Mesenchymal stem cell (in vitro differentiated cells and primary cell): ENCODE measurements at regions not wholly inside any gene's neighbourhood (a gene's known extent, or its start where the extent isn't known, plus 50 kb on each side); places are given as distances from the start of the nearest gene placed in this dataset.

Source experiments
- DNase-seq: peaks from one replicate; pipeline ENCODE4 v3.0.0-alpha.2; 2013
- H2AFZ ChIP-seq: one replicate; pipeline ENCODE4 v1.6.1; 2013; ENCODE audit warnings: low read depth, mild to moderate bottlenecking, control low read depth, inconsistent platforms, low read length, moderate library complexity
- H2AK5ac ChIP-seq: 2 replicates; pipeline ENCODE4 v1.6.1; 2013; ENCODE audit warnings: low read length, moderate library complexity, mild to moderate bottlenecking, inconsistent platforms; ENCODE audit not compliant: severe bottlenecking
- H2BK120ac ChIP-seq: one replicate; pipeline ENCODE4 v1.6.1; 2013; ENCODE audit warnings: low read depth, mild to moderate bottlenecking, inconsistent platforms, low read length, moderate library complexity
- H2BK12ac ChIP-seq, 2 experiments: one replicate each; pipeline ENCODE4 v1.6.1; 2013; ENCODE audit warnings: inconsistent platforms in 2 of 2, low read length in 2 of 2, mild to moderate bottlenecking in 2 of 2, moderate library complexity in 2 of 2, control low read depth in 1 of 2
- H2BK15ac ChIP-seq: one replicate; pipeline ENCODE4 v1.6.1; 2013; ENCODE audit warnings: mild to moderate bottlenecking, low read depth, inconsistent platforms; ENCODE audit not compliant: poor library complexity, severe bottlenecking
- H2BK5ac ChIP-seq: 2 replicates; pipeline ENCODE4 v1.6.1; 2013; ENCODE audit warnings: low read depth, mild to moderate bottlenecking, low read length, control low read depth, inconsistent platforms; ENCODE audit not compliant: poor library complexity, severe bottlenecking
- H3K14ac ChIP-seq, 2 experiments: one replicate each; pipeline ENCODE4 v1.6.1; 2013; ENCODE audit warnings: inconsistent platforms in 2 of 2, low read length in 2 of 2, control low read depth in 1 of 2, mild to moderate bottlenecking in 1 of 2, moderate library complexity in 1 of 2
- H3K18ac ChIP-seq, 2 experiments: one replicate each; pipeline ENCODE4 v1.6.1; 2013; ENCODE audit warnings: inconsistent platforms in 2 of 2, low read length in 2 of 2, control low read depth in 1 of 2, low read depth in 1 of 2, mild to moderate bottlenecking in 1 of 2
- H3K23ac ChIP-seq, 2 experiments: one replicate each; pipeline ENCODE4 v1.6.1; 2013; ENCODE audit warnings: inconsistent platforms in 2 of 2, low read length in 2 of 2, mild to moderate bottlenecking in 2 of 2, moderate library complexity in 2 of 2, control low read depth in 1 of 2
- H3K27ac ChIP-seq: 2 replicates; pipeline ENCODE4 v1.5.1; 2013; ENCODE audit warnings: mild to moderate bottlenecking, moderate library complexity, low read length, control low read depth, inconsistent platforms; ENCODE audit not compliant: poor library complexity, severe bottlenecking
- H3K27me3 ChIP-seq, 2 experiments: 2 replicates each; pipeline versions ENCODE4 v1.6.1 to v1.7.0; 2013; ENCODE audit warnings: low read length in 2 of 2, mild to moderate bottlenecking in 2 of 2, moderate library complexity in 2 of 2, control low read depth in 1 of 2, inconsistent platforms in 1 of 2; ENCODE audit not compliant: control insufficient read depth in 1 of 2, insufficient read depth in 1 of 2
- H3K36me3 ChIP-seq, 2 experiments: 2 replicates each; pipeline versions ENCODE4 v1.6.1 to v1.7.0; 2013; ENCODE audit warnings: low read length in 2 of 2, control low read depth in 1 of 2, inconsistent platforms in 1 of 2, low read depth in 1 of 2, mild to moderate bottlenecking in 1 of 2; ENCODE audit not compliant: insufficient read depth in 2 of 2, control insufficient read depth in 1 of 2
- H3K4ac ChIP-seq, 2 experiments: one replicate each; pipeline ENCODE4 v1.6.1; 2013; ENCODE audit warnings: inconsistent platforms in 2 of 2, low read length in 2 of 2, mild to moderate bottlenecking in 2 of 2, moderate library complexity in 2 of 2, control low read depth in 1 of 2, low read depth in 1 of 2
- H3K4me1 ChIP-seq: 2 replicates; pipeline ENCODE4 v1.6.1; 2013; ENCODE audit warnings: low read depth, low read length, control low read depth; ENCODE audit not compliant: control insufficient read depth, insufficient read depth
- H3K4me2 ChIP-seq: 2 replicates; pipeline ENCODE4 v1.6.1; 2013; ENCODE audit warnings: low read length, mild to moderate bottlenecking, inconsistent platforms; ENCODE audit not compliant: poor library complexity, severe bottlenecking
- H3K4me3 ChIP-seq, 2 experiments: 2 replicates each; pipeline versions ENCODE4 v1.5.1 to v1.7.0; 2013; ENCODE audit warnings: low read length in 2 of 2, mild to moderate bottlenecking in 2 of 2, control low read depth in 1 of 2, low read depth in 1 of 2; ENCODE audit not compliant: insufficient read depth in 1 of 2
- H3K79me1 ChIP-seq: replicated peaks from 2 replicates; pipeline ENCODE4 v1.6.1; 2013; ENCODE audit warnings: mild to moderate bottlenecking, control low read depth, low read length, inconsistent platforms; ENCODE audit not compliant: poor library complexity, severe bottlenecking
- H3K9ac ChIP-seq: 2 replicates; pipeline ENCODE4 v1.7.0; 2013; ENCODE audit warnings: mild to moderate bottlenecking, low read length, moderate library complexity
- H3K9me3 ChIP-seq: 2 replicates; pipeline ENCODE4 v1.7.0; 2013; ENCODE audit warnings: mild to moderate bottlenecking, low read length; ENCODE audit not compliant: control insufficient read depth
- H4K8ac ChIP-seq: one replicate; pipeline ENCODE4 v1.6.1; 2013; ENCODE audit warnings: inconsistent platforms, mild to moderate bottlenecking, low read length, moderate library complexity
- H4K91ac ChIP-seq: one replicate; pipeline ENCODE4 v1.6.1; 2013; ENCODE audit warnings: mild to moderate bottlenecking, low read length, inconsistent platforms
- WGBS: methylation state at CpG from one replicate; pipeline ENCODE4 v1.1.7; 2013; ENCODE audit warnings: mixed read lengths; 5-methylcytosine and 5-hydroxymethylcytosine counted together

- no peak overlapping the region for H3K4ac ChIP-seq
- no peak overlapping the region for H3K4me3 ChIP-seq
- no peak overlapping the region for H3K23ac ChIP-seq
- no peak overlapping the region for H3K18ac ChIP-seq
- peaks cover 9% of the 10 kb centered on the region for H3K9me3 ChIP-seq
- H3K27me3 ChIP-seq: no peaks in the 10 kb centered on the region
- no peak overlapping the region for H3K27ac ChIP-seq
- no peak overlapping the region for H3K4me2 ChIP-seq
- peaks cover 1% of the 10 kb centered on the region for H3K4me1 ChIP-seq
- H2BK15ac ChIP-seq: no peak overlapping the region
- no peak overlapping the region for H2BK5ac ChIP-seq
- no peak overlapping the region for H4K91ac ChIP-seq
- H2AK5ac ChIP-seq: no peak overlapping the region
- H3K14ac ChIP-seq: no peak overlapping the region
- no peak overlapping the region for H2BK12ac ChIP-seq
- H2BK120ac ChIP-seq: no peak overlapping the region
- H4K8ac ChIP-seq: no peak overlapping the region
- no peaks in the 10 kb centered on the region for H3K36me3 ChIP-seq
- no peak for DNase-seq
- no peak overlapping the region for H3K9ac ChIP-seq
- 94% methylated on average over 10 of the region's 11 CpGs for WGBS
- no peak overlapping the region for H2AFZ ChIP-seq
- H3K79me1 ChIP-seq: no peaks in the 10 kb centered on the region
Measured at GRCh38 chr1:217373761-217374701, 256.9 kb downstream of the GPATCH2 start.

- no peak for DNase-seq
- H2AFZ ChIP-seq: no peak overlapping the region
- H2BK15ac ChIP-seq: no peak overlapping the region
- H3K36me3 ChIP-seq: no peaks in the 10 kb centered on the region
- H2BK5ac ChIP-seq: no peak overlapping the region
- H4K91ac ChIP-seq: no peak overlapping the region
- no peaks in the 10 kb centered on the region for H3K79me1 ChIP-seq
- H2BK12ac ChIP-seq: no peak overlapping the region
- no peaks in the 10 kb centered on the region for H3K27me3 ChIP-seq
- H2AK5ac ChIP-seq: no peak overlapping the region
- no peak overlapping the region for H3K4ac ChIP-seq
- H3K9me3 ChIP-seq: no peaks in the 10 kb centered on the region
- peaks cover 1% of the 10 kb centered on the region for H3K4me1 ChIP-seq
- no peak overlapping the region for H4K8ac ChIP-seq
- no peak overlapping the region for H3K18ac ChIP-seq
- H3K27ac ChIP-seq: no peak overlapping the region
- WGBS: 82% methylated on average over 7 of the region's 7 CpGs
- H3K14ac ChIP-seq: peak overlapping the region in 1 of 2 experiments; percentile 84
- no peak overlapping the region for H3K4me3 ChIP-seq
- H2BK120ac ChIP-seq: no peak overlapping the region
- no peak overlapping the region for H3K9ac ChIP-seq
- no peak overlapping the region for H3K4me2 ChIP-seq
- no peak overlapping the region for H3K23ac ChIP-seq
Measured at GRCh38 chr1:217372049-217372970, 258.6 kb downstream of the GPATCH2 start.

GRCh38 chr1:217370757-217371156, 260.1 kb downstream of the GPATCH2 start:
- H3K9me3 ChIP-seq: no peaks in the 10 kb centered on the region
- H3K36me3 ChIP-seq: no peaks in the 10 kb centered on the region
- H2BK12ac ChIP-seq: no peak overlapping the region
- H3K27ac ChIP-seq: no peak overlapping the region
- no peak overlapping the region for H3K4me3 ChIP-seq
- no peak overlapping the region for H3K4me2 ChIP-seq
- no peaks in the 10 kb centered on the region for H3K79me1 ChIP-seq
- no peak overlapping the region for H2BK120ac ChIP-seq
- H3K18ac ChIP-seq: no peak overlapping the region
- no peak overlapping the region for H3K9ac ChIP-seq
- H2BK5ac ChIP-seq: no peak overlapping the region
- peak overlapping the region in 1 of 2 experiments; percentile 15 for H3K4ac ChIP-seq
- DNase-seq: no peak
- 95% methylated on average over 10 of the region's 10 CpGs for WGBS
- peaks cover 1% of the 10 kb centered on the region for H3K4me1 ChIP-seq
- H2AK5ac ChIP-seq: no peak overlapping the region
- no peak overlapping the region for H2BK15ac ChIP-seq
- no peak overlapping the region for H4K8ac ChIP-seq
- H3K27me3 ChIP-seq: no peaks in the 10 kb centered on the region
- no peak overlapping the region for H3K14ac ChIP-seq
- H2AFZ ChIP-seq: no peak overlapping the region
- no peak overlapping the region for H3K23ac ChIP-seq
- H4K91ac ChIP-seq: no peak overlapping the region

GRCh38 chr1:217369996-217370551, 260.8 kb downstream of the GPATCH2 start:
- Histone ChIP-seq H3K27me3 (no peaks in the 10 kb centered on the region), H3K4me1 (peaks cover 1% of the 10 kb centered on the region), H3K4me2 (no peak overlapping the region), H3K4me3 (no peak overlapping the region), H2BK5ac (no peak overlapping the region), H3K23ac (no peak overlapping the region), H3K36me3 (no peaks in the 10 kb centered on the region), H3K18ac (no peak overlapping the region), H3K79me1 (no peaks in the 10 kb centered on the region), H2BK15ac (no peak overlapping the region), H3K27ac (no peak overlapping the region), H3K4ac (no peak overlapping the region), H3K9me3 (no peaks in the 10 kb centered on the region), H3K14ac (no peak overlapping the region), H4K91ac (no peak overlapping the region), H2AK5ac (no peak overlapping the region), H2BK120ac (no peak overlapping the region), H4K8ac (no peak overlapping the region), H2AFZ (no peak overlapping the region), H2BK12ac (no peak overlapping the region), H3K9ac (no peak overlapping the region)
- 81% methylated on average over 9 of the region's 9 CpGs for WGBS
- DNase-seq: no peak
